NOMO-1 (cell line): ENCODE measurements at regions not wholly inside any gene's neighbourhood (a gene's known extent, or its start where the extent isn't known, plus 50 kb on each side); places are given as distances from the start of the nearest gene placed in this dataset.

ENCODE experiments used
- DNase-seq, 2 experiments: peaks; one replicate each; lab custom pipeline; 2025; ENCODE audit not compliant: unreplicated experiment in 2 of 2; lab: John Stamatoyannopoulos, UW

DNA sequence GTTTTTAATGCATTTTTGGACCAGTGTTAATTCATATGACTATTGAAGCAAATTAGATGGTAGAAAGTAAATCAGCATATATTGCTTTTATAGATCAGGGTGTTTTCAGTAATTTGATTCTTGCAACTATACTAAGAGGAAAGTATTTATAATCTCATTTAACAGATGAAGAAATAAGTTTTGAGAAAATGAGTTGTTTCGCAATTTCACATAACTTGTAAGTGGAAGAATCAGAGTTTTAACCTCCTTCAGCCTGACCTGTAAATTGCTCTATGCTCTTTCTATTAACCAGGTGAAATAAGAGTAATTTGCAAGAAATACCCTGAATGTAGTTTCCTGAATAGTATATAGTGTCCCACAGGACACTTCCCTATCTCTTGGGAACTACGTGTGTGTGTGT, 1106.8 kb upstream of the RAG2 start:
- no peak for DNase-seq

DNA sequence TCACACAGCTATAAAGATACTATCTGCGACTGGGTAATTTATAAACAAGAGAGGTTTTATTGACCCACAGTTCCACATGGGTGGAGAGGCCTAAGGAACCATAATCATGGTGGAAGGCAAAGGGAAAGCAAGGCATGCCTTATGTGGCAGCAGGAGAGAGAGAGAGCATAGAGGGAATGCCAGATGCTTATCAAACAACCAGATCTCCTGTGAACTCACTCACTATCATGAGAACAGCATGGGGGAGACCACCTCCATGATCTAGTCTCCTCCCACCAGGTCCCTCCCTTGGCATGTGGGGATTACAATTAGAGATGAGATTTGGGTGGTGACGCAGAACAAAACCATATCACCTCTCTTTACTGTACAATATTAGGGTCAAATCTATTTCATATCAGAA, 1101.6 kb upstream of the RAG2 start:
- no peak for DNase-seq

DNA sequence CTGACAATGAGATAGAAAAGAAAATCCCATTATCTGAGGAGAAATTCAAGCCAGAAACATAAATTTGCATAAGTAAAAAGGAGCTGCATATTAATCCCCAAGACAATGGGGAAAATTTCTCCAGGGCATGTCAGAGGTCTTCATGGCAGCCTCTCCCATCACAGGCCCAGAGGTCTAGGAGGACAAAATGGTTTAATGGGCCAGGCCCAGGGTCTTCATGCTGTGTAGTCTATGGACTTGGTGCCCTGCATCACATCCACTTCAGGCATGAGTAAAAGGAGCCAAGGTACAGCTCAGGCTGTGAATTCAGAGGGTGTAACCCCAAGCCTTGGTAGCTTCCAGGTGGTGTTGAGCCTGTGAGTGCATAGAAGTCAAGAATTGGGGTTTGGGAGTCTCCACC, 1097.2 kb upstream of the RAG2 start:
- no peak for DNase-seq

DNA sequence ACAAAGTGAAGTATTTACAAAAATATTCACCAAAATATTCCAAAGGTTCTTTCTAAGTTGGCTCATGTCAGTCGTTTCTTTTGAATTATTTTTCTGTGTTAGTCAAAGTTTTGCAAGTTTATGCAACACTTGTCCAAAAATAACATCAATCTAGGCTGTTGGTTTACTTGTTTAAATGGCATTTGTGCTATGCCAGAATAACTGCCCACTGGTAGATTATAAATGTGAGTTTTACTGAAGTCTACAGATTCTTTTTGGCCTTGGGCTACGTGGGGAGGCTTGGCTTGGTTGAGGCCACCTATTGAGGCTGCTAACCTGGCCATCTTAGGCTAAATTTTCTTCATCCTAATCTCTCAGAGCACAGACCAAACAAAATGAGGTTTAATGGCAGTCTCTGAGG, 1091.9 kb upstream of the RAG2 start:
- DNase-seq = no peak

DNA sequence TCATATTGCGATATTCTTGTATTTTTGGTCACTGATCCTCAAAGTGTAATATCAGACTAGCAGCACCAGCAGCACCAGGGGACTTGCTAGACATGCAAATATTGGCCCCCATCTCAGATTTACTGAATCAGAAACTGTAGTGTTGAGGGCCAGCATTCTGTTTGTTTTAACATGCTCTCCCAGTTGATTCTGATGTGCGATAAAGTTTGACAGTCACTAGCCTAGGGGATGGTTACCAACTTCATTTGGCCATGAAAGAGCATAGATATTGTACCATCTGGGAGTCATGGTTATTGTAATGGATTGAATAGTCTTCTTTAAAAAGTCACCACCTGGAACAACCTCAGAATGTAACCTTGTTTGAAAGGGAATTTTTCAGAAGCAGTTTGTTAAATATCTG, 1090.4 kb upstream of the RAG2 start:
- DNase-seq = no peak

DNA sequence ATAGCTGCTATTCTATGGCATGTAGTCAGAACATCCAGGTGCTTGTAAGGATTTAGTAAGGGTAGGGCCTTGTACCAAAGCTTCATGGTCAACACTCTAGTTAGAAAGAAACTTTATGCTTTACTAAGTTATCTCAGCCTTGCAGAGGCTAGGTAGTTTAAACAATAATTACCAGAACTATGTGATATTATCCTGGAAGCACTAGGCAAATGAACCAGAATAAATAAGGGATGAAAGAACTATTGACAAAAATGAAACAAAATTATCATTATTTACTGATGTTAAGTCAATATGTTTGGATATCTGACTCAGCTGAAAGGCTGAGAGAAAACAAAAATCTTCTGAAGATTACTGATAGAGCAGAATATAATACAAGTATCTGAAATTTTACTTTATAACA, 1089.1 kb upstream of the RAG2 start:
- no peak for DNase-seq

DNA sequence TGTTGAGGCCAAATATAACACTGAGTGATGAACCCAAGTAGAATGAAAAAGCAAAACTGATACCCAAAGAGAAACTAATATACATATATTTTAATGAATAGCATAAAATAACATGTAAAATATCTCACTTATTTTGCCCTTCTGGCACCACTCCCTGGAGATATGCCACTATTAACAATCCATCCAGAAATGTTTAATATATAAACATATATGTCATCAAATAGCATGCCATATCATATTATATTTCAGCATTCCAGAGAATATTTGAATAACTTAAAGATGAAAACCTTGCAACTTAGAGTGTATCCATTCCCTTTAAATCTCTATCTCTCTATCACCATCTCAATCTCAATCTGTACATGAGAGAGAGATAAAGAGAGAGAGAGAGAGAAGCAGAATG, 1073.3 kb upstream of the RAG2 start:
- no peak for DNase-seq

DNA sequence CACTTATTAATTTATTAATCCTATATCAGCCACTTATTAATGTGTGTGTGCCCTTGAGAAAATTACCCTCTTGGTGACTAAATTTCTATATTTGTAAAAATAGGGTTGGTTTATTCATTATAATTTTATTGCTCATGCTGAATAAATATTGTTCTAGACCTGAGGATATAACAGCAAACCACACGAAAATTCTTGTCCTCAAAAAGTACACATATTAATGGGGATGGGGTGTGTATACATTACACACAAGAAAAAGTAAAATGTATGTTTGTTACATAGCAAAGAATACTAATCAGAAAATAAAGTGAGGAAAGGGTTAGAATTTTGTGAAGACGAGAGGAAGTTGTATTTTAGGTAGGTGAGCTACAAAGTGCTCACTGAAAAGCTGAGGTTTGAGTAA, 1068.9 kb upstream of the RAG2 start:
- no peak for DNase-seq

DNA sequence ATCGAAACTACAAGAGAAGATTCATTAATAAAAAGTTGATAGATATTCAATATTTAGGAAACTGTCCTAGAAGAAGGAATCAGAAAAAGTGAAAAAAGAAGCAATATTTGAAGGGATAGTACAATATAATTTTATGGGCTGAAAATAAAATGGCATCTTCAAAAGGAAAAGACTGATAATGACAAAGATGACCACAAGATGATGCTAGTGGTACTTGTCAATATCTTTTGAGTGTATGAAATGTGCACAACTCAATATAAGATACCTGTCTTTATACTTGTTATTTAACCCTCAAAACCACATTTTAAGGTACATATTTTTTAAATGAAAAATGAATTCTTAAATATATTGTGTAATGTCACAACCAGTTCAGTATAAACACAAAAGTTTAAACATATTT, 1059.6 kb upstream of the RAG2 start:
- no peak for DNase-seq

DNA sequence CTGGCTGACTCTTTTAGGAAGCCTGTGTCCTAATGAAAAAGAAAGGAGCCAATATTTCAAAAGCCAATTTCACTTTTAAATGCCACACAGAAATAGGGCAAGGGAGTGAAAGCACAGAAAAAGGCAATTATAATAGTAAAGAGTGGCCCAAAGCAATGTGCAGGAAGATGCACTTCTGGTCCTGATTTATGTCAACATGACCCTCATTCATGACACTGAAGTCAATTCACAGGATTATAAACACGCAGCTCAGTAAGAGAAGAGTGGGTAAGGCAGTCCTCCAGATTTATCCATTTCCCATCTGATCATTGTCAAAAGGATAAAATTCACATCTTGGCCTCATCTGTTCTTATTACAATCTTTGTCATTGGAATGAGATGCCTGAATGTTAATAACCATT, 1049.7 kb upstream of the RAG2 start:
- no peak for DNase-seq

DNA sequence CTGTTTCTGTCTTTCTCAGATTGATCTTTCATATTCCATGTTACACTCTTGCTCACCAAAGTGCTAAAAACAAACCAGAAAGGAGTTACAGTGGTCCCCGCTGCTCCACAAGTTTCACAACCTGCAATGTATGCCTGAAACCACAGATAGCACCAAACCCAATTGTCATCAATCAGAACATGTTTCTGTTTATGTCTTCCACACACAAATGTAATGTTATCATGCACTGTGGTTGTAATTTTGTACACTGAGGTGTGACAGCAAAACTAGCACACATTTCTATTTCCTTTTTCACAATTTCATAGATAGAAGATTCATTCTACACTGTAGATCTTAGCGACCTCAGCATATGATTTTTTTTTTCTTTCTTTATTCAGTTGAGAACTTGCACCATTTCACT, 1045.9 kb upstream of the RAG2 start:
- no peak for DNase-seq

DNA sequence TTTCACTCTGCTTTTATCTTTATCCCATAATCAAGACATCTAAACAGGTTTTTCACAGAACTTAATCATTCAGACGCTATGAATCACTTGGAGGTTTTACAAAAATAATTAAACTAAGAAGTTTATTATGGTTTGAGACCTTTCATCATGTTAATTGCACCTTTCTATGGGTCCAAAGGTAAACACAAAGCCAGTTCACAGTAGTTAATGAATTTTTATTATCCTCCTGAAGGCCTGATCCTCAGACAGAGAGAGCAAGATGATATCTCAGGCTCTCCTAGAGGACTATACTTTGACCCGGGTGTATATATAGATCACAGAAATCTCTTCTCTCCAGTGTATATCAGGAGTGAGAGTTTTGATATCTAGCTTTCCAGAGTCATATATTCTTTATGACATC, 1044.3 kb upstream of the RAG2 start:
- DNase-seq = no peak

DNA sequence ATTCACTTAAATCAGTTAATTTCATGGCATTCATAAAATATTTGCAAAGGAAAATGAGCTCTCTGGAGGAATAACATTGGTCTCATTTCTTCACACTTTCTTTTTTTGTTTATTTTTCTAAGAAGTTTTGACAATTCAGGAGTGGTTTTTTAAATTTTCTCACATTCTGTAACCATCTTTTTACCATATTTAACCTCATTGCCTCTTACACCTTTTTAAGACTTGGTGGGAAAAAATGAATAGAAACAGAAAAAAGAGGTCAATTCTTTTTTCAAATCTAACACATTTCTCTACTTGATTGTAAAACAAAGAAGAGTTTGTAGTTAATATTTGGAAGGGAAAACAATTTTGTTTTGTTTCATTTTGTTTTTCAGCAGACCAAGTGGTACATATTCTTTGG, 1034.7 kb upstream of the RAG2 start:
- no peak for DNase-seq

DNA sequence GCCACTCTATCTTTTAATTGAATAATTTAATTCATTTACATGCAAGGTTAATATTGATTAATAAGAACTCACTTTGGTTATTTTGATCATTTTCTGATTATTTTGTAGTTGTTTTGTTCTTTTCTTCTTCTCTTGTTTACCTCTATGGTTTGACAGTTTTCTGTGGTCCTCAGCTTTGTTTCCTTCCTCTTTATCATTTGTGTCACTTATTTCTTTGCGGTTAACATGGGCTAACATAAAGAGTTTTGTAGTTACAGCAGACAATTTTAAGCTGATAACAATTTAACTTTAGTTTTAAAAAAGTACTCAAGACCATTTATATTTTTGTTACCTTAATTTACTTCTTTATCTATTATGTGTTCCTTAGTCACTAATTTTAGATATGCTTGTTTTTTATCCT, 1032.8 kb upstream of the RAG2 start:
- DNase-seq = peak; percentile 20 to 48

DNA sequence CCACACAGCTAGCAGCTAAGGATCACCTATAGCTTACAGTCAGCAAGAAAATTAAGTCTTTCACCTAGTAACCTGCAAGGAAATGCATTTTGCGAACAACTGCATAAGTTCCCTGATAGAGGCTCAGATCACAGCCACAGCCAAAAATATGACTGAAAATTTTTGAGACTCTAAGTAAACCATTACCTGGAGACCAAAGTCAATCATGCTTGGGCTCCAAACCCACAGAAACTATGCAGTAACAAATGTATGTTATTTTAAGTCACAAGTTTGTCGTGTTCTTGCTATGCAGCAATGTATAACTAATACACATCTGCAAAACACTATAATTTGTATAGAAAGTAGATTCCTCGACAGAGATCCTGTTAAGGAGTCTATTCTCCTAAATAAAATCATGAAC, 1025.7 kb upstream of the RAG2 start:
- no peak for DNase-seq

DNA sequence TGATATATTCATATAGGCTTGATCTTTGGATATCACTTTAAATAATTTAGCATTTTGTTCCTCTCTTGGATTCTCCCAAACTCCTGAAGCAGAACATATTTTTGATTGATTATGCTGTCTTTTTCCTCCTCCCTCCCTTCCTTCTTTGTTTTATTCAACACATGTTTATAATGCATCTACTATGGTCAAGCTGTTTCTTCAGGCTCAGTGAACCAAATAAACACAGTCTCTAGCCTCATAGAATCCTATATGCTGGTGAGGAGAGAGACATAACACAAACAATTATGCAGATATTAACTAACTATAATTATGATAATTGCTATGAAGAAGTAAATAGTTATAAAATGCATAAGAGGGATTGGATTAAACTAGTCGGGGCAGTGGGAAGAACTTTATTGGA, 1023.6 kb upstream of the RAG2 start:
- no peak for DNase-seq

DNA sequence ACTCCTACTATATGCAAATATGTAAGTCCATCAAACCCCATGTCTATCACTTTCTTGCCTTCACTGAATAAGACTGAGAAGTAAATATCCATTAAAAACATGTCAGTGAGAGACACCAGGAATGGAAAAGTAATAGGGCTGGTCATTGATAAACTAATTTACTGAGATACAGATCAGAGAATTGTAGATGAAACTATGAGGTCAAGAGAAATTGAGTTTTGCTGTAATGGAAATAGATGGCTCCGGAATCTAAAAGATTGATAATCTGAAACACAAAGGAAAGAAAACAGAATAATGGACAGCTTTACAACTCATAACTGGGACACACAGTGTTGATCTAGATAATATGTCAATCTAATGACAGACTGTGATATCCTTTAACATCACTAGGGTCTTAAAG, 1018.3 kb upstream of the RAG2 start:
- DNase-seq = no peak

DNA sequence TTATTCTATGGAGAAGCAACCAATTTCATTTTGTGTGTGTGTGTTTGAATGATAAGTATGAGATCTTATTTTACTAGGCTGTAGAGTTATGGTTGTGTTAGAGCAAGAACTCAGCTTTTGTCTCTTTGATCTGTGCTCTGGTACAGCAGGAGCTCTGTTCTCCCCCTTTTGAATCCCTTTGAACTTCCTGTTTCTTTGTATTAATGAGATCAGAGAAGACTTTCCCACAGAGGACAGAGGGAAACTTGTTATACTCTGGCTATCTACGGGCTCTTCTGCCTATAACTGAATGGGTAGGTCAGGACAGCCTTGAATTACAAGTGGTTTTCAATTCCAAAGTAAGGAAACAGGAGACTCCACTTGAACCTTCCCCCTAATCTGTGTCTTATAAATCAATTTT, 1015.0 kb upstream of the RAG2 start:
- no peak for DNase-seq

DNA sequence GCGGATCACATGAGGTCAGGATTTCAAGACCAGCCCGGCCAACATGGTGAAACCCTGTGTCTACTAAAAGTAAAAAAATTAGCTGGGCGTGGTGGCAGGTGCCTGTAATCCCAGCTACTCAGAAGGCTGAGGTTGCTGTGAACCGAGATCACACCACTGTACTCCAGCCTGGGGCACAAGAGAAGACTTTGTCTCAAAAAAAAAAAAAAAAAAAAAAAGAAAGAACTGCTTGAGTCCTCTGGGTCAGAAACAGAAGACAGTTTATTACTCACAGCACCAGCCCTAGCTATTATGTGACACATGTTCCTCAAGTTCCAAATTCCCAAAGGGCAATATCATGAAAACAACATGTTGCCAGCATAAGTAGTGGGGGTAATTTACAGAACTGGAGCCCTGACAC, 1014.1 kb upstream of the RAG2 start:
- DNase-seq = no peak

DNA sequence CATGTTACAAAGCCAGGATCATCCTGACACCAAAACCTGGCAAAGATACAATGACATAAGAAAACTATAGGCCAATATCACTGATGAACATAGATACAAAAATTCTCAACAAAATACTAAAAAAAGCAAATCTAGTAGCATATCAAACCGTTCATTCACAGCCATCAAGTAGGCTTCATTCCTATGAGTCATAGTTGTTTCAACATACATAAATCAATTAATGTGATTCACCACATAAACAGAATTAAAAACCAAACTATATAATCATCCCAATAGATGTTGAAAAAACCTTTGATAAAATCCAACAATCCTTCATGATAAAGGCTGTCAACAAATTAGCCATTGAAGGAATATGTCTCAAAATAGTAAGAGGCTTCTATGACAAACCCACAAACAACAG, 1007.2 kb upstream of the RAG2 start:
- no peak for DNase-seq

DNA sequence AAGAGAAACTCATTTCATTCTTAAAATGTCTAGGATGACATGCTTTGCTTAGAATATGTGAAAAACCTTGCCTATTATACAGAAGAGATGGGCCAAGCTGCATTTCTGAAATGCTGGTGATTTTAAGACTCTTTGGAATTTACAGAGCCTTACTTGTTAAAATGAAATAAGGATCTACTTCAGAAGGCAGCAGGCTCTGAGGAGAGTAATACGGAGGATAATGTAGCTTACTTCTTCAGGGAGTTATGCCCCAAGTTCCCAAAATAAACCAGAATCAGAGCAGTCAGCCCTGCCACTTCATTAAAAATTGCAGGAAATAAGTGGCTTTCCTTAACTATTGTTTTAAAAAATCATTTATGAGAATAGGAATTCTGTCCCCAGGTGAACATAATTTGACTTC, 1000.3 kb upstream of the RAG2 start:
- no peak for DNase-seq

DNA sequence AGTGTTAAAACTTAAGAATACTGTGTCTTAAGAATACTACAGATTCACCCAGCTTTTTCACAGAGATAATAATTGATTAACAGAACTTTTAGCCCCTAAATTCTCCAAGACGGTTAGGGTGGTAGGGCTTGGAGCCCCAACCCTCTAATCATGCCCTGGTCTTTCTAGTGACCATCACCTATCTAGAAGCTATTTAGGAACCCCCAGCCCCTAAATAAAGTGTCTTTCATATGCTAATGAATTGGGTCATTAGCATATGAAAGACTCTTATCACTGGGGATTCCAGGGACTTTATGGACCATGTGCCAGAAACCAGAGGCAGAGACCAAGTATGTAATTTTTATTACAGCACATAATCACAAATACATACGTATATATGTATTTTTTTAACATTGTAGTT, 999.7 kb upstream of the RAG2 start:
- DNase-seq = no peak

DNA sequence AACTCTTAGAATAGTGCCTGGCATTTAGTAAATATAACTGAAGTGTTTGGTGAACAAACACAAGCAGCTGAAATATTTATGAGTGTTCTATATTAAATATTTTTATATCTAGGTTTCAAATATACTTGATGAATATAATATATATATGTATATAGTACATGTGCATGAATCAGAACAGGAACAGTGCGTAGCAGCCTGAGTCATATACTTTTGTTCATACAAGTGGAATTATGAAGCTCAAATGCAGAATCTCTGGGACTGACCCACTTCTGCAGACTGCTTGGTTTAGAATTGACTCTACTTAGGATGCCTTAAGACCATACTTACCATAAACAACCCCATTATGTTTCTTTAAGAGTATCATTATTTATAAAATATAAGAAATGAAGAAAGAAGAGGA, 997.8 kb upstream of the RAG2 start:
- DNase-seq = no peak

DNA sequence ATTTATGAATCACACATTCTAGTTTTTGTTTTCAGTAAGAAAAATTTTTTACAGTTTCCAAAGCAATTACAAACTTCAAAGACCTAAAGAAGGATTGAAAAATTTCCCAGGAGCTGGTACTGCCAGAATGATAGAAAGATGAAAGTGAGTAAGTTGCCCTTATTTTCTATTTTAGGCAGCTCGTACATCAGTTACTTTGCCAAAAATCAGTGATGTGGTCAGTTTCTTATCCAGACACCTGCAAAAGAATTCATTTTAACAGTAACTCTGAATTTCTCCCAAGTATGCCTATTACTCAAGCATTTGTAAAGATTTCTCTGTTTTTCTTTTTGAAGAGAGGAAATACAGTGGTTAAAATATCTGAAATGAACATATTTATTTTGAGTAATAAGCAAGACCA, 976.3 kb upstream of the RAG2 start:
- DNase-seq = no peak
